Subcutaneous abdominal adipose tissue (tissue), 5 donors: ENCODE measurements at regions not wholly inside any gene's neighbourhood (a gene's known extent, or its start where the extent isn't known, plus 50 kb on each side); places are given as distances from the start of the nearest gene placed in this dataset.
"Not testable (repeated sequence)": the region's sequence is repeated elsewhere in the genome, so short reads cannot be mapped to it uniquely, and the experiment has no call there.

Source experiments
- H3K27ac ChIP-seq: one replicate; pipeline ENCODE4 v1.7.0; 2013; ENCODE audit warnings: low read depth, mild to moderate bottlenecking, inconsistent platforms, low read length, moderate library complexity
- H3K27me3 ChIP-seq, 5 donors: one replicate each; pipeline ENCODE4 v1.7.0; 2013; ENCODE audit warnings: low read length in 5 of 5, inconsistent platforms in 1 of 5; ENCODE audit not compliant: control insufficient read depth in 5 of 5, insufficient read depth in 4 of 5
- H3K36me3 ChIP-seq, 5 donors: one replicate each; pipeline ENCODE4 v1.7.0; 2013; ENCODE audit warnings: low read length in 5 of 5; ENCODE audit not compliant: control insufficient read depth in 5 of 5, insufficient read depth in 5 of 5
- H3K4me1 ChIP-seq, 5 donors: one replicate each; pipeline ENCODE4 v1.7.0; 2013; ENCODE audit warnings: low read length in 5 of 5, mild to moderate bottlenecking in 3 of 5, moderate library complexity in 1 of 5; ENCODE audit not compliant: control insufficient read depth in 5 of 5, insufficient read depth in 5 of 5
- H3K4me3 ChIP-seq, 5 donors: one replicate each; pipeline ENCODE4 v1.7.0; 2013; ENCODE audit warnings: low read length in 5 of 5, low read depth in 1 of 5
- H3K9ac ChIP-seq, 5 donors: one replicate each; pipeline ENCODE4 v1.7.0; 2013; ENCODE audit warnings: low read length in 5 of 5, mild to moderate bottlenecking in 4 of 5, moderate library complexity in 3 of 5
- H3K9me3 ChIP-seq, 5 donors: one replicate each; pipeline ENCODE4 v1.7.0; 2013; ENCODE audit warnings: low read length in 5 of 5; ENCODE audit not compliant: control insufficient read depth in 5 of 5
- donor health status: healthy.
- donor health status: healthy.
- donor health status: healthy.
- donor health status: healthy.
- donor health status: healthy.

DNA sequence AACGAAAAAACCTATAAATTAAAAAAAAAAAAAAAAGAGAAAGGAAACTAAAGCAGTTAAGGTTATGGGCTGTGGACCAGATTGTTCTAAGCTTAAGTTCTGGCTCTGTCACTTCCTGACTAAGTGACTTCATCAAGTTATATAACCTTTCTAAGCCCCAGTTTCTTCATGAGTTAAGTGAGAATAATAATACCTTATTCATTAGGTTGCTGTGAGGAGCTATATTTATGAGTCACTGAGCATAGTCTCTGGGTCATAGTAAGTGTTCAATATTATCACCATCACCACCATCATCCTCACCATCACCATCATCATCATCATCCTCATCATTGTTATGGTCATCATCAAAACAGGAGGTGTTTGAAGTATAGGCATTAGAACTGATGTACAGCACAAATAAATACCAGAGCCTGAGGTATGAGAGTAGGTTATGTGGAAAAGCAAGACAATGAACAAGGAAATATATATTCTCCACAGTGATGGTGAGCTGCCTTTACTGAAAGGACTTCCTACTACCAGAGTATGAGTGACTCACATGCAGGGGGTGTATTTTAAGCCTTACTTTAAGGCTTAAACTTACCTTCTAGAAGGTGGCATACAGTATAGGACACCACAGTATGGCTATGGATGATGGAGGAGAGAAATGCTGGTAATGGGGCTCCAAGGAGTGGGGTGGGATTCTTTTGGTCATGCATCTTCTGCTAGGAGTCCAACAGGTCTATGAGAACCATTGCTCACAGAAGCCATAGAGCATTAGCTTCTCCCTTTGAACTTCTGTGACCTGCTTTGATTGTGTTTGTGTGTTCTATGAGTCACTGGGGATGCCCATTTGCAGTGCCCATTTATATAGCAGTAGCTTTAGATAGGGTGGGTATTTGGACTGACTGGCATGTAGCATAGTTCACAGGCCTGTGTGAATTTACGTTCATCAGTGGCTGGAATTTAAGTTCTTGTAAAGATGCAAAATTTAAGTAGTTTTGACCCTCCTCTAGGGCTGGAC is 104.4 kb downstream of the KLF5 start:
- Histone ChIP-seq H3K9me3 (peaks cover 0 to 2% (median 0%) of the 10 kb centered on the region in 5 donors), H3K27me3 (no peaks in the 10 kb centered on the region), H3K4me3 (no peak overlapping the region), H3K9ac (no peak overlapping the region), H3K36me3 (no peaks in the 10 kb centered on the region), H3K4me1 (no peaks in the 10 kb centered on the region), H3K27ac (no peak overlapping the region)

DNA sequence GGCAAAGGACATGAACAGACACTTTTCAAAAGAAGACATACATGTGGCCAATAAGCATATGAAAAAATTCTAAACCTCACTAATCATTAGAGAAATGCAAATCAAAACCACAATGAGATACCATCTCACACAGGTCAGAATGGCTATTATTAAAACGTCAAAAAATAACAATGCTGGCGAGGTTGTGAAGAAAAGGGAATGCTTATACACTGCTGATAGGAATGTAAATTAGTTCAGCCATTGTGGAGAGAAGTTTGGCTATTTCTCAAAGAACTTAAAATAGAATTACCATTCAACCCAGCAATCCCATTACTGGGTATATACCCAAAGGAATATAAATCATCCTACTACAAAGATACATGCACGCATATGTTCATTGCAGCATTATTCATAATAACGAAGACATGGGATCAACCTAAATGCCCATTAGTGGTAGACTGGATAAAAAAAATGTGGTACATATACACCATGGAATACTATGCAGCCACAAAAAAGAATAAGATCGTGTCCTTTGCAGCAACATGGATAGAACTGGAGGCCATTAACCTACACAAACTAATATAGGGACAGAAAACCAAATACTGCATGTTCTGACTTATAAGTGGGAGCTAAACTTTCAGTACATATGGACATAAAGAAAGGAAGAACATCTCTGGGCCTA is 101.7 kb downstream of the KLF5 start:
- not testable (repeated sequence) for H3K4me1 ChIP-seq, H3K9ac ChIP-seq, H3K27ac ChIP-seq, H3K9me3 ChIP-seq, H3K27me3 ChIP-seq, H3K4me3 ChIP-seq, H3K36me3 ChIP-seq

DNA sequence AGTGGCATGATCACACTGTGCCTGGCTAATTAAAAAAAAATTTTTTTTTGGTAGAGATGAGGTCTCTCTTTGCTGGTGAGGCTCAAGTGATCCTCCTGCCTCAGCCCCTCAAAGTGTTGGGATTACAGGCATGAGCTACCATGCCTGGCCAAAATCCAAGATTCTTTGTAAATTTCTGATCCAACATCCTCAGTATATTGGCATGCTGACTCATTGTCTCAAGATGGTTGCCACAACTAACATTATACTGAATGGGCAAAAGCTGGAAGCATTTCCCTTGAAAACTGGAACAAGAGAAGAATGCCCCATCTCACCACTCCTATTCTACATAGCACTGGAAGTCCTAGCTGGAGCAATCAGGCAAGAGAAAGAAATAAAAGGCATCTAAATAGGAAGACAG is 100.0 kb downstream of the KLF5 start:
- Histone ChIP-seq H3K27ac (no peak overlapping the region), H3K4me3 (no peak overlapping the region), H3K9ac (no peak overlapping the region), H3K9me3 (peaks cover 0 to 2% (median 0%) of the 10 kb centered on the region in 5 donors), H3K27me3 (no peaks in the 10 kb centered on the region), H3K36me3 (no peaks in the 10 kb centered on the region), H3K4me1 (no peaks in the 10 kb centered on the region)

DNA sequence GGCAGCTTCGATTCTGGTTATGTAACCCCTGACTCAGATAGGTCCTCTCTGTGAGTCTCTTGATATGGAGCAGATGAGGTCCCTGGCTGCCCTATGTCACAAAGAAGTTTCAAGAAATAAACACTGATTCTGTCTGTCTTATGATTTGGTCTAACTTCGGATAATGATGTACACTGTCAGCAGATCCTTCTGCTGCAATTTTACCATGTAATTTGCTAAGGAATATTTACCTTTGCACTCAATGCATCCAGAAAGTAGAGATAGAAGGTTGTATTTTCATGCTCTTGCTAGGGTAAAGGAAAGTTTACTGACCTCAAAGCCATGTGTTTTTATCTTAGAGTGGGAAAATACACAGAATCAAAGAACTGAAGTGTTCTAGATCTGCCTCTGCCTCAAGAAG is 98.2 kb downstream of the KLF5 start:
- Histone ChIP-seq H3K27ac (no peak overlapping the region), H3K27me3 (no peaks in the 10 kb centered on the region), H3K36me3 (no peaks in the 10 kb centered on the region), H3K4me3 (no peak overlapping the region), H3K9ac (no peak overlapping the region), H3K4me1 (no peaks in the 10 kb centered on the region), H3K9me3 (peaks cover 0 to 2% (median 0%) of the 10 kb centered on the region in 5 donors)

DNA sequence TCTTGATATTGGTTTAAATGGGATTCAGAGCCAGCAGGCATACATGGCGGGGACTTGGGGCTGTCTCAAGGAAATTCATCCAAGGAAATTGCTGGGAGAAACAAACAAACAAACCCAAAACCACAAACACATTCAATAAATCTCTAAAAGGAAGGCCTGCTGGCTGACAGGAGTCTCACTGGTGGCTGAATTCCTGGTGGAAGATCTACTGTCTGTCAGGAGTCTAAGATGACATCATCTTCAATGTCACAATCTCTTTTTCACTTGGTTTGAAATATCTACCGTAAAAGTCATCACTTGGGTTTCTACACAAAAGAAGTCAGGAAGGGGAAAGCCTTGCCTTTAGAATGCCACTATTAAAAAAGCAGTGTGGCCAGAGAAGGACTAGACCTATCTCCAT is 87.9 kb downstream of the KLF5 start:
- no peak overlapping the region for H3K27ac ChIP-seq
- H3K27me3 ChIP-seq: no peaks in the 10 kb centered on the region
- H3K9me3 ChIP-seq: no peaks in the 10 kb centered on the region
- H3K36me3 ChIP-seq: no peaks in the 10 kb centered on the region
- no peak overlapping the region for H3K4me3 ChIP-seq
- no peak overlapping the region for H3K9ac ChIP-seq
- H3K4me1 ChIP-seq: no peaks in the 10 kb centered on the region

DNA sequence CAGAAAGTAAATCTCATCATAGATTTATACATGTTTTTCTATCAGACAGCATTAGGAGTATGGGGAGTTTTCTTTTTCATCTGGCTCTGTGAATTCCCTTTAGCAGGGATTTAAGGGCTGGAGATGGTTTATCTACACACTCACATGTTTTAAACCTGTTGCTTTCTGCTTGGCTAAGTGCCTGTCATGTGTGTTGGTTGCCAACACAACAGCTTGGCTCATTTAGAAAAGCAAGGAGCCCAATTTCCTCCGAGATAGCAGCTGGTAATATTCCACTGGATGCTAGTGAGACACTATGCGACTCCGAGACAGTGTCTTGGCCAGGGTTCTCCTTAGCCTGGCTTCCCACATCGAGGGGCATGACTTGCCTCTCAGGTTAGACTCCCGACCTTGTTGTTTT is 83.3 kb downstream of the KLF5 start:
- no peak overlapping the region for H3K4me3 ChIP-seq
- no peak overlapping the region for H3K9ac ChIP-seq
- H3K9me3 ChIP-seq: no peaks in the 10 kb centered on the region
- H3K27ac ChIP-seq: no peak overlapping the region
- H3K36me3 ChIP-seq: no peaks in the 10 kb centered on the region
- H3K4me1 ChIP-seq: no peaks in the 10 kb centered on the region
- no peaks in the 10 kb centered on the region for H3K27me3 ChIP-seq

DNA sequence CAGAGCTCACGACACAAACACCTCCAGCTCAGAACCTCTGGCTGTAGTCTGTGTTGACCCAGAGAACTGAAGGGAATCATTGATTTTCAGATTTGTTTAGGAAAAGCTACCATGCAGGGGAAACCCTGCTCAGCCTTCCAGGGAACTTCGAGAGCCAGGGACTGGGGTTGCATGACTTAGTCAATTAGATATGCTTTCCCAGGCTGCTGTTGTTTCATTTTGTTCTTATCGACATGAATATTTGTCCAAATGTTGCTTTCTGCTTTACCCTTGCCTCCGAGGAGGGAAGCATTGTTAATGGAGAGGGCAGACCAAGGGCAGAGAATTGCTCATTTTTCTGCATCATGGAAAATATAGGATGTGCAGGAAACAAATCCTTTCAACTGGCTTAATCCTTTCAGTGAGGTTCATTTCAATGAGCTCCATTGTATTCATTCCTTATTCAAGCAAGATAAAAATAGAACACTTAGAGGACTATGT is 82.5 kb downstream of the KLF5 start:
- Histone ChIP-seq H3K36me3 (no peaks in the 10 kb centered on the region), H3K4me1 (no peaks in the 10 kb centered on the region), H3K9ac (no peak overlapping the region), H3K4me3 (no peak overlapping the region), H3K27ac (no peak overlapping the region), H3K27me3 (no peaks in the 10 kb centered on the region), H3K9me3 (no peaks in the 10 kb centered on the region)

DNA sequence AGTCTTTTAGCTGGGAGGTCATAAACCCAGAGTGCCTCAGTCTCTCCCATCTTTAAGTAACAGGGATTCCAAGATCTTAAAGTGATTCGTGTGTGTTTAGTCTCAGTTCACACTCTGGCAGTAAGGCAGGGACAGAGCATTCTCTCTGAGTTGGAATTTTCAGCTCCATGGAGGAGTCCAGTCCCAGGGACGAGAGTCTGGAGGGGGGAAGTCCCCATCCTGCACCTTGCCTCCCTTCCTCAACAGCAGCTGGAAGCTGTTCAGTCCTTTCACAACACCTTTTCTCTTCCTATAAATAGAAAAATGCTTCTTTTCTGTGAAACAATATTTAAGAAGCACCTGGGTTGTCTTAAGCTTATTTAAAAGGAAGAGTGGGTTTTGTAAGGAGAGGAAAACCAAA is 82.0 kb downstream of the KLF5 start:
- no peak overlapping the region for H3K27ac ChIP-seq
- no peaks in the 10 kb centered on the region for H3K4me1 ChIP-seq
- H3K9me3 ChIP-seq: no peaks in the 10 kb centered on the region
- no peak overlapping the region for H3K9ac ChIP-seq
- H3K4me3 ChIP-seq: no peak overlapping the region
- H3K36me3 ChIP-seq: no peaks in the 10 kb centered on the region
- no peaks in the 10 kb centered on the region for H3K27me3 ChIP-seq

DNA sequence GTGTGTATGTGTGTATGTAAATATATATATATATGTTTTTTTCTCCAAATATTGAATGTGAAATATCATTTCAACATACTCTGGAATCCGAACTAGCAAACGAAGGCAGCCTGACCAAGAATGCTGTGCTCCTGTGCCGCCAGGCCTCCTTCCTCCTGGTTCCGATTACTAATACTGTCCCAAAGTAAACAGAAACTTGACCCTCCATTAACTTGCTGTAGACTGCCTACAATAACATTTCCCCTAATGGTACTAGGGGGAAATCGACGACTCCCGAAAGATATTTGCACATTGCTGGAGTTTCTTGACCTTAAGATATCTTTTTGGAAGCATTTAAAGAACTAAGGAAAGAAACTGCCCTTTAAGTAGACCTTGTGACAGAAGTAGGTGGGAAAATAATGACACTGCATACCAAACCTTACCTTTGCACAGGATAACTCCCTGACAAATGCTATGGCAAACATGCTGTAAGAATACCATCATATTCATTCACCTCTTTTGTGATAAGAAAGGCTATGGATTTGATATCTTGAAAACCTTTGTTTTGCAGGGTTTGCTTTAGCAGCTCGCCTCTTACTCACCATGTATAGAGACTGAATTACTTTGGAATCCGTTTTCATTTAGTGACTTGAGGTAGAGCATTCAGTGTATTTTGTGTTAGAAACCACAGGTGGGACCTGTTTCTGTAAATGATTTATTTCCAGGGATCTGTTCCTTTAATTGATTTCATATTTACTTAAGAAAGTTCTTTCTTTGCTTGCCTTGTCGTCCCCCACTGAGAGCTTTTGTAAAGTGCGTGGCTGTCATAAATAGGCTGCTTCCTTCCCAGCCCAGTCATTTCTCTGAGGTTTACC is 80.1 kb downstream of the KLF5 start:
- H3K9ac ChIP-seq: no peak overlapping the region
- no peaks in the 10 kb centered on the region for H3K27me3 ChIP-seq
- H3K4me1 ChIP-seq: no peaks in the 10 kb centered on the region
- no peak overlapping the region for H3K27ac ChIP-seq
- H3K36me3 ChIP-seq: no peaks in the 10 kb centered on the region
- H3K9me3 ChIP-seq: no peaks in the 10 kb centered on the region
- no peak overlapping the region for H3K4me3 ChIP-seq
